NB4 (cell line): ENCODE measurements at regions not wholly inside any gene's neighbourhood (a gene's known extent, or its start where the extent isn't known, plus 50 kb on each side); places are given as distances from the start of the nearest gene placed in this dataset.

Source experiments
- DNase-seq: peaks from one replicate; pipeline ENCODE4 v3.0.0; 2010; ENCODE audit warnings: low read depth
- H3K4me3 ChIP-seq: one replicate; pipeline ENCODE4 v1.5.1; 2011; ENCODE audit warnings: mild to moderate bottlenecking, low read depth, low read length, moderate library complexity
- CTCF ChIP-seq: IDR thresholded peaks from one replicate; pipeline ENCODE4 v1.5.1; 2012; ENCODE audit warnings: low read depth, low read length
- MAX ChIP-seq: IDR thresholded peaks from 2 replicates; pipeline ENCODE4 v1.6.1; 2011; ENCODE audit warnings: low read depth, low read length
- MYC ChIP-seq: IDR thresholded peaks from 2 replicates; pipeline ENCODE4 v1.6.1; 2011; ENCODE audit warnings: low read depth, low read length
- POLR2A ChIP-seq: IDR thresholded peaks from 2 replicates; pipeline ENCODE4 v1.6.1; 2011; ENCODE audit warnings: mild to moderate bottlenecking; ENCODE audit not compliant: insufficient read length; ENCODE audit errors: extremely low read depth

- DNase-seq = no peak
- TF ChIP-seq MYC (no peak), CTCF (no peak), MAX (no peak), POLR2A (no peak)
- no peak overlapping the region for H3K4me3 ChIP-seq
Measured at GRCh38 chr9:13424204-13424603, 144.7 kb upstream of the MPDZ start.

GRCh38 chr9:13414349-13414748 lies 134.9 kb upstream of the MPDZ start:
- no peak for DNase-seq
- H3K4me3 ChIP-seq = no peak overlapping the region
- no peak for TF ChIP-seq MYC
- no peak for TF ChIP-seq POLR2A
- TF ChIP-seq CTCF = no peak
- no peak for TF ChIP-seq MAX

- TF ChIP-seq CTCF = no peak
- no peak overlapping the region for H3K4me3 ChIP-seq
- no peak for DNase-seq
Measured at GRCh38 chr9:13412331-13412730, 132.8 kb upstream of the MPDZ start.

- no peak overlapping the region for H3K4me3 ChIP-seq
- TF ChIP-seq POLR2A (no peak), MYC (no peak), MAX (no peak), CTCF (no peak)
- no peak for DNase-seq
Measured at GRCh38 chr9:13411791-13412190, 132.3 kb upstream of the MPDZ start.

GRCh38 chr9:13410566-13411031 lies 131.1 kb upstream of the MPDZ start:
- TF ChIP-seq POLR2A (no peak), CTCF (no peak), MYC (no peak)
- no peak for DNase-seq

GRCh38 chr9:13397661-13398060 lies 118.2 kb upstream of the MPDZ start:
- DNase-seq = no peak
- no peak for TF ChIP-seq POLR2A
- TF ChIP-seq MAX = no peak
- TF ChIP-seq MYC = no peak
- no peak for TF ChIP-seq CTCF
- no peak overlapping the region for H3K4me3 ChIP-seq

More at GRCh38 chr9:13410566-13411031, 131.1 kb upstream of the MPDZ start:
- no peak overlapping the region for H3K4me3 ChIP-seq
